ENCODE measurements at regions not wholly inside any gene's neighbourhood (a gene's known extent, or its start where the extent isn't known, plus 50 kb on each side); places are given as distances from the start of the nearest gene placed in this dataset.

DNA sequence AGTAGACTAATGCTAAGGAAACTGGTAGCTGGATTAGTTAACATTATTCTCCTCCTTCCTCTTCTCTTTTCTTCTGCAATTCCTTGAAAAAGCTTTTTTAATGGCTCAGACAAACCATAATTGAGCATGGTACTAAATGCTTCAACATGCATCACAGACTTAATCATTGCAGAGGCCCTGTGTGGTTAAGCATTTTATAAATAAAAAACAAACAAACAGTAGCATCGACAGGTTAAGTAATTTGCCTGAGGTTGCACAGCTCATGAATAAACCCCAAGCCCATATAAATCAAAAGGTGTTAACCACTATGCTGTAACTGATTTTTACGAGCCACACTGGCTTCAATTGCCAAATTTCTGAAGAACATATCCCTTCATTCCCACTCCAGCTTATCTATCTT, 462.1 kb downstream of the LMO4 start:
- TF ChIP-seq EZH2 (IDR thresholded peaks at IDR 0.05; ENCODE audit: low read length, unreplicated experiment) (no peak), CTCF (conservative IDR thresholded peaks at IDR 0.05; ENCODE audit: low read depth, low read length) (no peak), EZH2phosphoT487 (IDR thresholded peaks at IDR 0.05; ENCODE audit: borderline replicate concordance, low read length) (no peak)

Measured in PC-3 (cell line).